Panc1 (cell line): ENCODE measurements at regions not wholly inside any gene's neighbourhood (a gene's known extent, or its start where the extent isn't known, plus 50 kb on each side); places are given as distances from the start of the nearest gene placed in this dataset.

Experiments
- ATAC-seq: fragments of 200-7000 bp; cut with Tn5 transposase; 2 replicates; pipeline ENCODE4 v1.9.1; 2020; ENCODE audit warnings: mild to moderate bottlenecking, moderate library complexity
- BruUV-seq: library from RNA; stranded (reverse); fragments of 400-500 nt; replicated peaks from 2 replicates; lab custom pipeline; 2021; lab: Mats Ljungman, UMichigan
- CTCF ChIA-PET: fragments of 300-600 bp; sonication (Branson Sonifier 250); formaldehyde crosslinking; loops from one replicate; lab custom pipeline; 2022; ENCODE audit warnings: antibody characterized with exemption; lab: Charles Lee
- POLR2A ChIA-PET: fragments of 300-600 bp; sonication (Branson Sonifier 250); formaldehyde crosslinking; loops from one replicate; lab custom pipeline; 2022; ENCODE audit warnings: antibody characterized with exemption; lab: Charles Lee
- DNase-seq: peaks from one replicate; pipeline ENCODE4 v3.0.0-alpha.2; 2010; ENCODE audit warnings: low read depth, low spot score
- H3K27ac ChIP-seq: 2 replicates; pipeline ENCODE4 v1.5.1; 2011; ENCODE audit warnings: mild to moderate bottlenecking, low read length, inconsistent platforms
- H3K27me3 ChIP-seq: fragments of 200-500 bp; sonication (Bioruptor generic); 2 replicates; pipeline ENCODE4 v1.6.0; 2014; ENCODE audit warnings: low read length, inconsistent platforms; ENCODE audit not compliant: control insufficient read depth, insufficient read depth
- H3K36me3 ChIP-seq: fragments of 200-500 bp; sonication (Bioruptor generic); 2 replicates; pipeline ENCODE4 v1.5.1; 2014; ENCODE audit warnings: inconsistent platforms, mild to moderate bottlenecking, low read length, moderate library complexity; ENCODE audit not compliant: control insufficient read depth, insufficient read depth
- H3K4me1 ChIP-seq: 2 replicates; pipeline ENCODE4 v1.5.1; 2011; ENCODE audit warnings: inconsistent platforms, mild to moderate bottlenecking, low read length, moderate library complexity; ENCODE audit not compliant: control insufficient read depth, insufficient read depth
- H3K4me3 ChIP-seq, 2 experiments: 2 replicates each; pipeline ENCODE4 v1.5.1; 2011 to 2012; ENCODE audit warnings: low read depth in 2 of 2, low read length in 2 of 2, mild to moderate bottlenecking in 2 of 2, inconsistent platforms in 1 of 2, moderate library complexity in 1 of 2
- H3K9me3 ChIP-seq: fragments of 200-500 bp; sonication (Bioruptor generic); 2 replicates; pipeline ENCODE4 v1.5.1; 2014; ENCODE audit warnings: low read depth, mild to moderate bottlenecking, inconsistent platforms, low read length, moderate library complexity; ENCODE audit not compliant: control insufficient read depth, insufficient read depth
- CTCF ChIP-seq: fragments of 450-650 bp; IDR thresholded peaks from 2 replicates; pipeline ENCODE4 v1.5.1; 2017; ENCODE audit warnings: mild to moderate bottlenecking
- POLR2AphosphoS5 ChIP-seq: IDR thresholded peaks from 2 replicates; pipeline ENCODE4 v1.6.1; 2012; ENCODE audit warnings: mild to moderate bottlenecking, low read depth, low read length, moderate library complexity
- REST ChIP-seq, 2 experiments: IDR thresholded peaks; 2 replicates each; pipeline ENCODE4 v1.6.1; 2011 to 2012; ENCODE audit warnings: low read depth in 2 of 2, control low read depth in 1 of 2, low read length in 1 of 2, mild to moderate bottlenecking in 1 of 2, moderate library complexity in 1 of 2; ENCODE audit not compliant: insufficient read depth in 1 of 2
- SIN3A ChIP-seq: IDR thresholded peaks from 2 replicates; pipeline ENCODE4 v1.6.1; 2012; ENCODE audit warnings: low read depth, mild to moderate bottlenecking, low read length, moderate library complexity, borderline replicate concordance; ENCODE audit not compliant: insufficient read depth
- TCF7L2 ChIP-seq: IDR thresholded peaks from 2 replicates; pipeline ENCODE4 v1.6.1; 2011; ENCODE audit warnings: mild to moderate bottlenecking, low read depth, low read length, inconsistent platforms
- in situ Hi-C: cut with HindIII; loops from 2 replicates; pipeline ENCODE4 v1.10.0; 2016; ENCODE audit warnings: low sequenced_read_pairs, low pct_unique_long_range_greater_than_20kb
- intact Hi-C: fragments of 100-400 bp; cut with micrococcal nuclease; formaldehyde crosslinking; loops from one replicate; pipeline ENCODE4 v1.10.0; 2022; ENCODE audit not compliant: unreplicated experiment

- Histone ChIP-seq H3K4me3 (no peak overlapping the region), H3K36me3 (no peaks in the 10 kb centered on the region), H3K27me3 (no peaks in the 10 kb centered on the region), H3K9me3 (no peaks in the 10 kb centered on the region), H3K27ac (no peak overlapping the region), H3K4me1 (no peaks in the 10 kb centered on the region)
- CTCF ChIA-PET = no interaction called here
- DNase-seq (no peak), ATAC-seq (no peak)
- no TSS peak for BruUV-seq
- TF ChIP-seq REST (IDR thresholded peaks at IDR 0.05; ENCODE audit: insufficient read depth in 1 of 2, low read depth in 2 of 2, low read length in 1 of 2) (no peak), CTCF (peak; percentile 75; the same call in 1 of the 2 replicates)
- intact Hi-C loops = loop anchor here (5.0 to 10.0 kb wide), 2 partner anchors 49 to 257 kb away; no protein-coding TSS in a partner anchor
- in situ Hi-C loops = no loop called here
- POLR2A ChIA-PET = no interaction called here
Observed at GRCh38 chr18:22703883-22704585, 229.1 kb upstream of the RBBP8 start.

GRCh38 chr18:22704586-22704918 is 228.6 kb upstream of the RBBP8 start:
- H3K36me3 ChIP-seq = no peaks in the 10 kb centered on the region
- H3K4me3 ChIP-seq = no peak overlapping the region
- H3K4me1 ChIP-seq = no peaks in the 10 kb centered on the region
- TF ChIP-seq CTCF = peak; percentile 50; the same call in 1 of the 2 replicates
- TF ChIP-seq POLR2AphosphoS5 = no peak
- POLR2A ChIA-PET = no interaction called here
- no peaks in the 10 kb centered on the region for H3K9me3 ChIP-seq
- ATAC-seq (no peak), DNase-seq (no peak)
- CTCF ChIA-PET = no interaction called here
- H3K27ac ChIP-seq = no peak overlapping the region
- no peaks in the 10 kb centered on the region for H3K27me3 ChIP-seq
- BruUV-seq = no TSS peak
- intact Hi-C loops (loop anchor here (5.0 to 10.0 kb wide), 2 partner anchors 50 to 257 kb away; no protein-coding TSS in a partner anchor), in situ Hi-C loops (no loop called here)

GRCh38 chr18:22705328-22705727 is 227.8 kb upstream of the RBBP8 start:
- no peaks in the 10 kb centered on the region for H3K9me3 ChIP-seq
- no peak for ATAC-seq
- BruUV-seq = no TSS peak
- H3K36me3 ChIP-seq = no peaks in the 10 kb centered on the region
- CTCF ChIA-PET = no interaction called here
- no peak for DNase-seq
- H3K4me1 ChIP-seq = no peaks in the 10 kb centered on the region
- no peak overlapping the region for H3K4me3 ChIP-seq
- H3K27ac ChIP-seq = no peak overlapping the region
- POLR2A ChIA-PET = no interaction called here
- no peaks in the 10 kb centered on the region for H3K27me3 ChIP-seq
- in situ Hi-C loops = no loop called here
- TF ChIP-seq SIN3A (no peak), POLR2AphosphoS5 (no peak), REST (IDR thresholded peaks at IDR 0.05; ENCODE audit: insufficient read depth in 1 of 2, low read depth in 2 of 2, low read length in 1 of 2) (no peak), CTCF (no peak), TCF7L2 (no peak)
- intact Hi-C loops = loop anchor here (10.0 kb wide), 1 partner anchor 51 kb away; no protein-coding TSS in a partner anchor
